22Rv1 (cell line): ENCODE measurements at regions not wholly inside any gene's neighbourhood (a gene's known extent, or its start where the extent isn't known, plus 50 kb on each side); places are given as distances from the start of the nearest gene placed in this dataset.

Experiments
- H3K27ac ChIP-seq: fragments of 450-650 bp; 2 replicates; pipeline ENCODE4 v1.5.1; 2017
- CTCF ChIP-seq: fragments of 450-650 bp; IDR thresholded peaks from 2 replicates; pipeline ENCODE4 v1.5.1; 2017; ENCODE audit warnings: mild to moderate bottlenecking
- ZFX ChIP-seq: fragments of 450-650 bp; IDR thresholded peaks from 2 replicates; pipeline ENCODE4 v1.6.1; 2017; ENCODE audit warnings: antibody characterized with exemption, borderline replicate concordance

GRCh38 chr21:27261676-27262075 lies 294.8 kb upstream of the ADAMTS5 start:
- TF ChIP-seq ZFX (no peak), CTCF (no peak)
- H3K27ac ChIP-seq, result no peak overlapping the region

- TF ChIP-seq CTCF (no peak), ZFX (no peak)
Measured at GRCh38 chr21:27260728-27261127, 293.8 kb upstream of the ADAMTS5 start.

GRCh38 chr21:27258742-27259448 lies 292.0 kb upstream of the ADAMTS5 start:
- no peak overlapping the region for H3K27ac ChIP-seq
- TF ChIP-seq ZFX (no peak), CTCF (no peak)

More at GRCh38 chr21:27260728-27261127, 293.8 kb upstream of the ADAMTS5 start:
- no peak overlapping the region for H3K27ac ChIP-seq

DNA sequence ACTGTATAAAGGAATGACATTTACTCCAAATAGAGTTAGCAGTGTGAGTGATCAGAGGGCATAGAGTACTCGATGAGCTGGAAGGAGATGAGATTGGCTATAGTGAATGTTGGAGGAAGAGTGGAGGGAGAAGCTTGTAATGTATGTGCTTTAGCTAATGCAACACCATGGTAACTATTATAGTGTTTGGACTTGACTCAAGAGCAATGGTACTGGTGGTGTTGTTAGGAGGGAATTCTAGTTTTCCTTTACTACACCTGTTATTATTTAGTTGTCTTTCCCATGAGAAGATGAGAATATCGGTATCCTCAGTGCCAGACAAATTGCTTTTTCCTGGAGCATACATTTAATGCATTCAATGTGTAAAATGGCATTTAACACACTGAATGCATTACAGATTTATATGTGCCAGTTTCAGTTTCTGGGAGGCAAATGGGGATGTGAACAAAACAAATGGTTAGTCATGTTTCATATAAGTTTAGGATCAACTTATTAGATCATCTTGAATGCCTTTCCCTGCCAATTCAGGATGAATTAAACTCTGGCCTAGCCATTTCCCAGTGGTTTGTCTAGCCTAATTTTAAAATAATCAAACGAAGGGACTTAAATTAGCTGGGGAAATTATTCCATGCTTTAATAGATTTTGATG lies 291.1 kb upstream of the ADAMTS5 start:
- H3K27ac ChIP-seq, result no peak overlapping the region

DNA sequence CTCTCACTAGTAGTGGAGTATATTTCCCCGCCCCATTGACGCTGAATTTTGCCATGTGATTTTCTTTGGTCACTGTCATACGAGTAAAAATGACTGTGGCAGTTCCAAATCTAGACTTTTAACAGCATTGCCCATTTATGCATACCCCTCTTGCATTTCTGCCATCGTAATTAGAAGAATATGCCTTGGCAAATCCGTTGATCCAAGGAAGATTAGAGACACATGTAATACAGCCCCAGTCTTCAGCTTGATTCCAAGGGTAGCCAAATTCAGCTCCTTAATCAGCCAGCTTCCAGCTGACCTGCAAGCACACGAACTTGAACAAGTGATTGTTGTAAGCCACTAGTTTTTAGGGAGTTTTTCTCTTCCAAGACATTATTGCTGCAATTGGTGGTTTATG lies 290.3 kb upstream of the ADAMTS5 start:
- no peak for TF ChIP-seq CTCF
- TF ChIP-seq ZFX, result no peak
- H3K27ac ChIP-seq, result no peak overlapping the region

More for the DNA sequence above, 291.1 kb upstream of the ADAMTS5 start:
- TF ChIP-seq CTCF, result no peak
- no peak for TF ChIP-seq ZFX

GRCh38 chr21:27251752-27252151 lies 284.9 kb upstream of the ADAMTS5 start:
- TF ChIP-seq ZFX (no peak), CTCF (no peak)
- H3K27ac ChIP-seq, result no peak overlapping the region

DNA sequence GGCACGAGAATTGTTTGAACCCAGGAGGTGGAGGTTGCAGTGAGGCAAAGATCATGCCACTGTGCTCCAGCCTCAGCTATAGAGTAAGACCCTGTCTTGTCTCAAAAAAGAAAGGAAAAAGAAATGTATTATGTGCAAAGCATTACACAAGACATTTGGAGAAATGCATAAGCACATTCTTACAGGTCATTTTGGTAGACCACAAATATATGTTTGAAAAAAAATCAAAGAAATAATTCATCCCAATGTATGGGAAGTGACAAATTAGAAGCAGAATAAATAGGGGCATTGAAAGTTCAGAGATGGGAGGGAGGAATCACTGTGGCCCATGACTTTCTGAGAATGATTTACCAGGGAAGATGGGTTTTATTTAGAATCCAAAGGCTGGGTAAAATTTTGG lies 283.5 kb upstream of the ADAMTS5 start:
- no peak overlapping the region for H3K27ac ChIP-seq
- no peak for TF ChIP-seq CTCF
- no peak for TF ChIP-seq ZFX
